HuH-7 (cell line): ENCODE measurements at regions not wholly inside any gene's neighbourhood (a gene's known extent, or its start where the extent isn't known, plus 50 kb on each side); places are given as distances from the start of the nearest gene placed in this dataset.
A peak's percentile ranks its signal among the peaks of the same experiment; 100 is the strongest.
"Not testable (repeated sequence)": the region's sequence is repeated elsewhere in the genome, so short reads cannot be mapped to it uniquely, and the experiment has no call there.

Experiments
- DNase-seq: peaks from one replicate; pipeline ENCODE4 v3.0.0; 2011; ENCODE audit warnings: low spot score

DNA sequence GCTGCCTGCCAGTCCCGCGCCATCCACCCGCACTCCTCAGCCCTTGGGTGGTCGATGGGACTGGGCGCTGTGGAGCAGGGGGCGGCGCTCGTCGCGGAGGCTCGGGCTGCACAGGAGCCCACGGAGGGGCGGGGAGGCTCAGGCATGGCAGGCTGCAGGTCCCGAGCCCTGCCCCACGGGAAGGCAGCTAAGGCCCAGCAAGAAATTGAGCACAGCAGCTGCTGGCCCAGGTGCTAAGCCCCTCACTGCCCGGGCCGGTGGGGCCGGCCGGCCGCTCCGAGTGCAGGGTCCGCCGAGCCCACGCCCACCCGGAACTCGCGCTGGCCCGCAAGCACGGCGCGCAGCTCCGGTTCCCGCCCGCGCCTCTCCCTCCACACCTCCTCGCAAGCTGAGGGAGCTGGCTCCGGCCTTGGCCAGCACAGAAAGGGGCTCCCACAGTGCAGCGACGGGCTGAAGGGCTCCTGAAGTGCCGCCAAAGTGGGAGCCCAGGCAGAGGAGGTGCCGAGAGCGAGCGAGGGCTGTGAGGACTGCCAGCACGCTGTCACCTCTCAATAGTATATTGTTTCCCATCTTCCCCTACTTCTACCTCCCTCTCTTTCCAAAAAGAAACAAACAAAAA lies 219.6 kb downstream of the BAMBI start:
- DNase-seq, result not testable (repeated sequence)

DNA sequence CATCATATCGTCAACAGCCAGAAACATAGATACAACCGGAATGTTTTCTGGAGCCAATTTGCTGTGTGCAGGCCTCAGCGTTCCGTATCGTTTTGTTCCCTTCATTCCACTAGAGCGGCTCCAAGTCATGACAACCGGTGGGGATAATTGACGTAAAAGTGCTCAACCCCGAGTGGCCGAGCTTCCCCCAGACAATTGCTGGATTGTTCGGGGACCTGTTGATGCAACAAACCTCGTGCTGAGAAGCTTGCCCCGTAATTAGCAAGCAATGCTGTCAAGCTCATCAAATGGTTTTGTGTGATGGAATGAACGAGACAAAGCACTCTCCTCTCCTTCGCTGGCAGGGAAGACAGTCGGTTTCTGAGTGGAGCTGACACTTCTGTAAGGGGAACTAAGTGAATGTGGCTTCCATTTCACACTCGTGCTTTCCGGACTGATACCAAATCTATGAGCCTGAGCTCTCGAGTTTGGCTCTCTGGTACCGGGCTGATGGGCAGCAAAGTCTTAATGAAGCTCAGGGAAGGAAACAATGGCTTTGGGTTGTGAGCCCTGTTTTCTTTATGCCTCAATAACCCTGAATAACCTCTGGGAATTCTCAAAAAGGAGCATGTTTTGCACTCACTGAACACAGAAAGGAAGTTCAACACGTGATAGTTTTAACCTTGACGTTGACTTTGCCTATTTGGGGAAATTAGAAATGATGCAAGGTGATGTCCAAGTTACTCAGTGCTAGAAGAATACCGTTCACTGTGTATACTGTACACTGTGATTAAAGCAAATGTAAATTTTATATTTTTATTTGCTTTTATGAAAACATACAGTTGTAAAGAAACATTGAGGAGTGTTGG lies 220.5 kb downstream of the BAMBI start:
- DNase-seq, result no peak

DNA sequence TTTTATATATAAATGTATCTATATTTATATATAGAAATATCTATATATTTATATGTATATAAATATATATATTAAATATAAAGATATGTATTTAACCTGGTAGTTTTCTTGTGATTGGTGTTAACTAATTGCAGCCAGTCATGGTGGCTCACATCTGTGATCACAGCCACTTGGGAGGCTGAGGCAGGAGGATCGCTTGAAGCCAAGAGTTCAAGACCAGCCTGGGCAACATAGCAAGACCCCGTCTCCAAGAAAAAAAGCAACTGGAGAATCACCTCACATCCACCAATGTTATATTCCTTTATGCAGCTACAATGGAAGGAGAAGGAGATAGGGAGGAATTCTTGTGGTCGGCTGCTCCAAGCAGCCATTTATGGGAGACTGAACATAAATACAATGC lies 224.9 kb downstream of the BAMBI start:
- DNase-seq, result no peak

DNA sequence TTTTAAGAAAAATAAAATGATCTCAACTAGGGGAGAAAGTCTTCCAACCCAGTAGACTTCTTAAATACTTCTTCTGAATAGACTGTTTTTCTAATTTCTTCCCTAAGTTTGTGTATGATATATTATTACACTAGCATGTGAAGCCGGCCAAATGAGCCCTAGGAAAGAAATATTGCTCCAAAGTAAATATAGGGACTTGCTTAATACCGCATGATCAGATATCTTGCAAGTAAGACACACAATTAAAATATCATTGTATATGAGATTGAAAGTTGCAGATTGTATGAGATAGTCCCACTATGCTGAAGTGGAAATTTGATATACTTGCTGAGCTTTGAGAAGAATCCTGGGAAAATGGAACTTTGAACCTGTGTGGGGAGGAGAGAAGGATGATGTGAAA lies 225.7 kb downstream of the BAMBI start:
- no peak for DNase-seq

DNA sequence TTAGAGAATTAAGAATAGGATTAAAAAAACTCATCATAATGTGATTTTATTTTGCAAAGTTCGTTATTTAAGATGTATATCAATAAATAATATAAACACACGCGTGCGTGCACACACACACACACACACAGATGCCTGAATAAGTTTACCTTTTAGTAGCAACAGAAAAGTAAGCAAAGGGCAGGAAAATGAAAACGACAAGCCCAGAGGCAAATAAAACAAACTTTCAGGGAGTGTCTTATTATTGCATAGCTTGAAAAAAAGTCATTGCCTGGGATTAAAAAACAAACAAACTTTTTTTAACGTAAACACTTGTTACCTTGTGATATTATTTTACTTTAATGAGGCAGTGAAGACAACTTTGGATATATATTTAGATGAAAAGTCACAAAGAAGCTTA lies 226.4 kb downstream of the BAMBI start:
- no peak for DNase-seq

DNA sequence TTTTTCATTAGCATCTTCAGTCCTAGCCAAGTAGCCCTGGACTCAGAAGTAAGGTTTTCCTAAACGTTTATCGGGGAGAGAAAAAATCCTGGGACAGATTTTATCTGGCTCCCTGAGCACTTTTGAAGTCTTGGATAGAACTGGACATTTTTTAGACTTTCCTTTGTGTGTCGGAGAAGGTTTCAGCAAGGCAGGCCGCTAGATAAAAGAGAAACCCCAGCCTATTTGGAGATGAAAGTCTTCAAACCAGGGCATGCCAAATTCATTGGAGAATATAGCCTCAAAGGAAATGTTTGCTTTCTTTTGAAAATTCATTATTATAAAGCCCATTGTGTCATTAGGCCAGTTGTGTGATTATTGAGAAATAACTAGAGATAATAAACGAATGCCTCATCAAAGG lies 228.1 kb downstream of the BAMBI start:
- DNase-seq, result no peak

DNA sequence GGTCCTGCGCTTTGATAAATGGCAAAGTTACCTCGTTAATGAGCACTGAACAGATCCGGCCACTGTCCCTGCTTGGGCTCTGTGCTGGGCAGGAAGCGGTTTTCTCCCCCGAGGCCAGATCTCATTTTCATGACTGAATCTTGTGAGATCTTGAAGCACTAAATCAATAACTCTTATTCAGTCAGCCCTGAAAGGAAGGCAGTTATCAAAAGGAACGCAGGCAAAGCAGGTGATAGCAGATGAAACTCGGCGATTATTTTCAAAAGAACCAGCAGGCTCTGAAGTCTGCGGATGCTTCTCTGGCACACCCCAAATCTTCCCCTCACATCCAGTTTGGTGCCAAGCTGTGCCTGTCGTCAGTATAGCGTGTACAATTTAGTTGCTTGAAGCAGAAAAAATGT lies 228.7 kb downstream of the BAMBI start:
- no peak for DNase-seq

DNA sequence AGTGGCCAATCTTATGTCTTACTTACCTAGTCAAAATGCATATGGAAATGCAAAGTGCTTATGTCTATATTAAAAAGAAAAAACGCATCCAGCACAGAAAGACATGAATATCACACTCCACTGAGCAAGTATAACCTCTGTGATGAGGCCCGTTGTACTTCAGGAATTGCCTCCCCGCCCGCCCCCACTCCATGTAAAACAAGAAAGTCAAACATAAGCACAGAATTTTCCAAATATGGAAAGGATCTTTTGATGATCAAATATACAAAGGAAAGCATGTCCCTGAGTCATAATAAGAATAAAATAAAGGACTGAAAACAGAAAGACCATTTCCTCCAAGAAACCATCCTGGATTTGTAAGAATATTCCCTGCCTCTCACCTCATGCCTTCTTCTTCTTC lies 229.1 kb downstream of the BAMBI start:
- DNase-seq, result no peak

DNA sequence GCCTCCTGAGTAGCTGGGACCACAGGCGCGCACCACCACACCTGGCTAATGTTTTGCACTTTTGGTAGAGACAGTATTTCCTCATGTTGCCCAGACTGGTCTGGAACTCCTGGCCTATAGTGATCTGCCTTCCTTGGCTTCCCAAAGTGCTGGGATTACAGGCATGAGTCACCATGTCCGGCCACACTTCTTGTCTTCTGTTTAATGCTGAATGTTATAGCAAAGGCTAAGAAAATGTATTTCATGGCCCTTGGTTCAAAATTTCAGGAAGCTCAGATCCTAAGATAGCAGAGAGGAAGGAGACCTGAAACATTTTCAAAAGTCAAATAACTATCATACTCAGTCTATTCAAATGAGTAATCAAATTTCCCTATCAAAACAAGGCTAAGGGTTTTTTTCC lies 229.6 kb downstream of the BAMBI start:
- no peak for DNase-seq

DNA sequence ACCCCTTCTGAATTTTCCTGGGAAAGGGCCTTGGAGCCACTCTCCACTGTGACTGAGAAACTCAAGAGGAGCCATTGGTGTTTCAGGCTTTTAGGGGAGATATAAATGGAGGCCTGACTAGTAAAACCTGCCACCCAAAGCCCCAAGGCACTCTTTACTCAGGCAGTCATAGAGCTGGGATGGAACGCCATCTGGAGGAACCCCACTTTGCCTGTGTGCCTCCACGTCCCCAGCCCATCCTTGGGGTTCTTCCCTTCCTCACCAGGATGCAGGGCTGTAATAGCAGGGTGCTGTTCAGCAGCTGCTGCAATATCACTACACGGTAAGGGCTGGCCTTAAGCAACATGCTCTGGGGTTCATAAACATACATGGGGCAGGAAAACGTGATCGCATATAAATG lies 232.6 kb downstream of the BAMBI start:
- DNase-seq, result no peak

DNA sequence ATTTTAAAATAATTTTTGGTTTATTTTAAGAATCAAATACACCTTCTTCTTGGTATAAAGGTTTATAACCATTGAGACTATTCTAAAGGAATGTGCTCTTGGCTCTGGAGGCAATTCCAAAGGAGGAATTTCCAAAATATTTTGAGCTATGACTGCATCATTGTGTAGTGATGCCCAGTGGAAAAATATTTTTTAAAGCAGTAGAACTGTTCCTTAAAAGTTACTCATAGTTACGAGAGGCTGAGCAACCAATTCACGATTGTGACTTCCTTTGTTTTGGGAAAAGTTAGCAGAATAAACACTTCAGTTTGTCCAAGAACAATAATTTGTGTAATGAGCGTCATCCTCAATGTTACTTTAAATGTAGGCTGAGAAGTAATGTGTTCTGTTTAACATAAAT lies 233.6 kb downstream of the BAMBI start:
- DNase-seq, result no peak

DNA sequence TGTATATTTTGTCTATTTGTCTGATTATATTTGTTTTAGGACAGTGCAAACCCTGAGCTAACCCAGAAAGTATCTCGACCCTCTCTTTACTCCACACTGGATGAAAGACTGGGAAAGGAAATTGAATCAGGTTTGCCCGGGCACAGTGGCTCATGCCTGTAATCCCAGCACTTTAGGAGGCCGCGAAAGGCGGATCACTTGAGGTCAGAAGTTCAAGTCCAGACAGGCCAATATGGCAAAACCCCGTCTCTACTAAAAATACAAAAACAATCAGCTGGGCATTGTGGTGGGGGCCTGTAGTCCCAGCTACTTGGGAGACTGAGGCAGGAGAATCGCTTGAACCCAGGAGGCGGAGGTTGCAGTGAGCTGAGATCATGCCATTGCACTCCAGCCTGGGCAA lies 234.2 kb downstream of the BAMBI start:
- not testable (repeated sequence) for DNase-seq

DNA sequence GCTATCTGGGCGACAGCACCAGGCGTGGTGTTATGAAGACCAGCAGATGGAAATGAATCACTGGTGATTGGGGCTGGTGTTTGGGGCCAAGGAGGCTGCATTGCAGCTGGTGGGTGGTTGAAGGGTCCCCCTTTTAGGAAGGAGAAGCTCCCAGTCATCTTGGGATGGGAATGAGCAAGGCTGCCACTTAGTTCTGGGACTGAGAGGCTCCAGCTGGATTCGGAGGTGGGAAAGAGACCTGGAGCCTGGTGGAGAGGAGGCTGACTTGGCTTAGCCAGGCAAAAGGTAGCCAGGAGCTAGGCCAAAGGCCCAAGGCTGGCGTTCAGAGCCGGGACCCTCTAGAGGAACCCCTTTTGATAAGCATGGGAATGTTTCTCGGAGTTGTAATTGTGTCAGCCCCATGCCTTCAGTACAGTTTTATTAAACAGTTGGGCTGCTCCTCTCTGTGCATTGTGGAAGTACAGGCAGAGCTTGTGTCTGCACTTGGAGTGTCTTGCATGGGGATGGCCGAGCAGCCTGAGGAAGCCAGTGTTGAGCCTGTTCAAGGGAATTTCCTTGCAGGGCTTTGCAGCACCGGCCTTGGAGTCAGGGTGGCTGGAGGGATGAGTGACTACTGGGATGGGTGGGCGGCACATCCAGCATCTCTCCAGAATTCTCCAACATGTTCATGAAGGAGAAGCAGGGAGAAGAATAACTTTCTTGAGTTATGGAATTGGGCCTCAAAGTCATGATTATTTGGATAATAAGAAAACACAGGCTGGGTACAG lies 234.9 kb downstream of the BAMBI start:
- no peak for DNase-seq

DNA sequence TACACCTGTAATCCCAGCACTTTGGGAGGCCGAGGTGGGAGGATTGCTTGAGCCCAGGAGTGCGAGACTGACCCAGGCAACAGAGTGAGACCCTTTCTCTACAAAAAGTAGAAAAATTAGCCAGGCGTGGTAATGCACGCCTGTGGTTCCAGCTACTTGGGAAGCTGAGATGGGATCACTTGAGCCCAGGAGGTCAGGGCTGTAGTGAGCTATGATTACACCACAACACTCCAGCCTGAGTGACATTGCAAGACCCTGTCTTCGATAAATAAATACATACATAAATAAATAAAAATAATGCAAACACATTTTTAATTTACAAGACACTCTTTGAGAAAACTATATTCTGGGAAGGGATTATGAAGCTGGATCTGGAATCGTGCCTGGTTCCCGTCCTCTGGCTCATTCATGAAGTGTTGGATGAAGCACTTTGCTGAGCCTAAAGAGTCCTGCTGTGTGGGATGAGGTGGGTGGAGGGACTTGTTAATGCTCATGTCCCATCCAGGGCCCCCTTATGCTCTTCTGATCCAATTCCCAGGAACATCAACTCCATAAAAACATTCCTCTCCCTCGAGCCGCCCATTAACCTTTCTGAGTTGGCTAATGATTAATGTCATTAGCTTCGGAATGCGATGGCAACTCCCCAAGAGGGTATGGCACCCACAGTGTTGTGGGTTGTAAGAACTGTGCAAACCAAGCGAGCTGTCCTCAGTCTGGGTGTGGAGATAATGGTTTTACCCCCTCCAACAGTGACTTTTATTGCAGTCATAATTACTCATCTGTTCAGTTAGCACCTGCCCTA lies 236.3 kb downstream of the BAMBI start:
- peak; percentile 44 for DNase-seq

DNA sequence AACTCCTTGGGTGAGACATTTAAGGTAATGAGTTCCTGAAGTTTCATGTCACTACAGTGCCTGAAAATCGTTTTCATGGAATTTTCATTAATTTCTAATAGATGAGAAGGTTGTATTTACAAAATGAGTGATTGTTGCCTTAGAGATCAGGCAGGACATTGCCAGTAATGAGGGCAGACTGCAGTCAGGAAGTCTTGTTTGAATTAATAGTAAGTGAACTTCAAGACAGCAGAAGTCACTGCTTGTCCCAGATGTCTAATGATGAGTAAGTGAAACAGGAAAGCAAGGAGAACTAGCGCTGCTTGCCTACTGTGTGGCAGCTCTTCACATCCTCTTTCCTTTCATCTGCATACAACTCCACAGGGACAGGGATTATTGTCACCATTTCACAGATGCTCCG lies 237.4 kb downstream of the BAMBI start:
- DNase-seq, result no peak

DNA sequence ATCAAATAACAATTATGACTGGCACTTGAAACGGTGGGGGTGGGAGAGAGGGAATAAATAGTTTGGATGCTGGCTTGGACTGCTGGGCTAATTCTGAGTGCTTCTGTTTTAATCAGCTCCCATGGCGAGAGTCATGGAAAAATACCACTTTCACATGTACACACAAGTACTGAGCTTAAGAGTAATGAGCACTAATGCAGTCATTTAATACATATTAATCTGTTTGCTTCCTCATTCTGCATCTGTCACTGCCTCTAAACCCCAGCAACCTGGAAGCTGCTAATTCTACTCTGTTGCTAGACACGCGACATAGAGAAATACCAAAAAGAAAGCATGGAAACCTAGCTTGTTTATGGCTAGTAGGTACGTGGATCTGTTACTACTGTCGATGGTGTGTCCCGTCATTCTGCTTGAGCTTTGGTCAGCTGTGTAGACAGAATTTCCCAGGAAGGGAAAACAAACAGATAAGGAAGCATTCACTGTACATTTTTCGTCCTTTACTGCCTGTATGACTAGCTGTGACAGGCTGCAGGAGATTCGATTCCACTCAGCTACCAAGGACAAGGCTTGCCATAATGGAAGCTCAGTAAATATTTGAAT lies 238.8 kb downstream of the BAMBI start:
- peak; percentile 71 for DNase-seq

DNA sequence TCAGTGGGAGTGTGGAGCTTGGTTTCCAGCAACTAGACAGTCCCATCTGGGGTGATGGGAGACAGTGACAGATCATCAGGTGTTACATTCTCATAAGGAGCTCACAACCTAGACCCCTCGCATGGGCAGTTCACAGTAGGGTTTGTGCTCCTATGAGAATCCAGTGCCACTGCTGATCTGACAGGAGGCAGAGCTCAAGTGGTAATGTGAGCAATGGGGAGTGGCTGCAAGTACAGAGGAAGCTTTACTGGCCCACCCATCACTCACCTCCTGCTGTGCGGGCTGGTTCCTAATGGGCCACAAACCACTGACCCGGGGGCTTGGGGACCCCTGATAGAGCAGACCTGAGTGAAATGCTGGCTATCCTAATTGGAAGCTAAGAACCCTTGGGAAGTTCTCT lies 242.8 kb downstream of the BAMBI start:
- DNase-seq, result no peak

DNA sequence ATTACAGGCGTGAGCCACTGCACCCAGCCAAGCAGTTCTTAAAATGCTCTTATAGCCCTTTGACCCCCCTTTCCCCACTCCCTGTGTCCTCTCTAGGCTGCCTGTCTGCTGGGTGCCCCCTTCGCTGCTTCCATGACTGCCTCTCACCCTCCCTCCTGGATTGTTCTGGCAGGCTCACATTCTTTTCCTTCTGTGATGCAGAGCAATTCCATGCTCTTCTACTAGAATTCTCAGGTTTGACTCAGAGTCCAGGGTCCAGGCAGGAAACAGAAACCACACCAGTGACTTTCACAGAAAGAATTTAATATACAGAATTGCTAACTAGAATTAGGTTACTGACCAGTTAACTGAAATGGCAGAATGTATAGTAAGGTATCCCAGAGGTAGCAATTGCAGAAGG lies 244.8 kb downstream of the BAMBI start:
- no peak for DNase-seq

DNA sequence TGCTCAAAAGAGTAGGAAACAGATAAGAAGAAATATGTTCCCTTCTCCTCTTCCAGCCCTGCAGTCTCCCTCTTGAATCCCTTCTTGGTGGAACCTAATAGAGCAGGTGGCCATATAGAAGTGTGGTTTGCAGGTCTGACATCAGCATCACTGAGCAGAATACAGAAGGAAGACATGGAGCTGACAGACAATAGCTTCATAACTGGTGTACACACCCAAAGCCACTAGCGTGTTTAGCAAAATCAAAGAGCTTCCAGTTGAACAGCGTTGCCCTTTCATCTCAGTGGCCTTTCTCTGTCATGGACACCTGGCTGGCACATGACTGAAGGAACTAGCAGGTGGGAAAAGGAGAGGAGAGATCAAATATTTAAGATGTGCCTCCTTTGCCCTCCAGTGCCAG lies 245.5 kb downstream of the BAMBI start:
- no peak for DNase-seq

DNA sequence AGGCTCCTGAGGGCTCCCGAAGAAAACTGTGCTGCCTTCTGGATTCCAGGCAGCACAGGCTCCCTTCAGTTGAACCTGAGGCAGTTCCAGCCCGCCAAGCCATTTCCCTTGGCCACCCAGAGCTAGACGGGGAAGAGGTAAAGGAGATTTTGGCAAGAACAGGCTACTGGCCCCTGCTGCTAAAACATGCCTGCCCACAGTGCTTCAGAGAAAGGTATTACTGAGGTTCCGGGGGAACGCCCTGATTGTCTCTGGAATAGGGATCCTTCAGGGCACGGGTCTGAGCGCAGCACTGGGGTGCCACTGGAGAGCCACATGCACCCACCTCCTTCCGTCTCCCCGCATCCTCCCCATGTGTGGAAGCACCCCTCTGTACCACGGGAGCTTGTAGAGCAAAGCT lies 247.4 kb downstream of the BAMBI start:
- DNase-seq, result no peak

DNA sequence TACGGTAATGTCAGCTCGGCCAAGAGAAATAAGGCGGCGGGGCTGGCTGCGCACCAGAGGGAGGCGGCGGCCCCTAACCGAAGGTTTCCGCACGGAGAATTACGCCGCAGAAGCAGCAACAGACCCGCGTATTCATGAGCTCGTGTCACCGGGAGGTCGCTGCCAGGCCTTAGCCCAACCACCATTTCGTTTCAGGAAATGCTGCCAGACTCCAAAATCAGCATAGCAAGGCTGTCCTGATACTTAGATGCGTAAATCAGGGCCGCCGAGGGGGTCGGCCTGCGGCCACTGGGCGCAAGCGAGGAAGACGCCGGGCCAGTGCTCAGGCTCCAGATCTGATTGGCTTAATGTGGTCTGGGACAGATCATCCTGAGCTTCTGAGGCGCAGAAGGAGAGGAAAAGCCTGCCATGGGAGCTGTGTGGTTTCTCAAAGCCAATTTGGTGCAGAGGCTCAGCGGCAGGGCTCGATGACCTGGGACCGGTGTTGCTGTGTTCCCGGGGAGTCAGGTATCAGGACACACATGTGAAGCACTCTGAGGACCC lies 247.9 kb downstream of the BAMBI start:
- DNase-seq, result no peak

DNA sequence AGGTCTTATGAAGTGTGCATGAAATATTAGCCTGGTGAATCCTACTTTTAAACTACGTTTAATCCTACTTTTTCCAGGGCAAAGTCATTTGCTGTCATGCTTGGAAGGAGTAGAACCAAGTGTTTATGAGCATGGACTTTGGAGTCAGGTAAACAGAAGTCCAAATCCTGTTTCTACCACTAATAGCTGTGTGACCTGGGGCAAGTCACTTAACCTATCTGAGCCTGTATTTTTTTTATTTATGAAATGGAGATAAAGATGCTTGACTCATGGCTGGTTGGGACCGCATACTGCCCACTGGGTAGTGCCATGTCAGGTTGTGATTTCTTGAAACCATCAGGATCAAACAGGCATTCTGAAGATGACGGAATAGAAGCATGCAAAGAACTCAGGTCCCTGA lies 249.6 kb downstream of the BAMBI start:
- DNase-seq, result no peak
